ENCODE measurements at regions not wholly inside any gene's neighbourhood (a gene's known extent, or its start where the extent isn't known, plus 50 kb on each side); places are given as distances from the start of the nearest gene placed in this dataset.

GRCh38 chr10:118966850-118967125 lies 62.7 kb upstream of the NANOS1 start (continued):
- no peak for TF ChIP-seq MAFK (IDR thresholded peaks at IDR 0.05; ENCODE audit: low read depth, low read length)
- TF ChIP-seq EP300 (IDR thresholded peaks at IDR 0.05; ENCODE audit: borderline replicate concordance in 1 of 2, low read depth in 2 of 2, low read length in 2 of 2): no peak
- TF ChIP-seq ATF3 (IDR thresholded peaks at IDR 0.05; ENCODE audit: insufficient read depth, low read depth, low read length): no peak

All from H1 (cell line).